ENCODE measurements at regions not wholly inside any gene's neighbourhood (a gene's known extent, or its start where the extent isn't known, plus 50 kb on each side); places are given as distances from the start of the nearest gene placed in this dataset.
"Not testable (repeated sequence)": the region's sequence is repeated elsewhere in the genome, so short reads cannot be mapped to it uniquely, and the experiment has no call there.

DNA sequence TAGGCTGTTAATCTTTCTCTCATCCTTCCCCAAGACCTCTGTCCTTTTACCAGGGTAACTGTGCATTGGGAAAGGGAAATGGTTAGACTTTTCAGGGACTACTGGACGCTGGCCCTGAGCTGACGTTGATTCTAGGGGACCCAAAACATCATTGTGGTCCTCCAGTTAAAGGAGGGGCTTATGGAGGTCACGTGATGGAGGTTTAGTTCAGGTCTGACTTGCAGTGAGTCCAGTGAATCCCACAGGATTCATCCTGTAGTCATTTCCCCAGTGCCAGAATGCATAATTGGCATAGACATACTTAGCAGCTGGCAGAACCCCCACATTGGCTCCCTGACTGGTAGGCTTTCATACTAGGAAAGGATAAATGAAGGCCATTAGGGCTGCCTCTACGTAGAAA is 246.3 kb downstream of the KCNE4 start:
- TF ChIP-seq, protein P1, sequence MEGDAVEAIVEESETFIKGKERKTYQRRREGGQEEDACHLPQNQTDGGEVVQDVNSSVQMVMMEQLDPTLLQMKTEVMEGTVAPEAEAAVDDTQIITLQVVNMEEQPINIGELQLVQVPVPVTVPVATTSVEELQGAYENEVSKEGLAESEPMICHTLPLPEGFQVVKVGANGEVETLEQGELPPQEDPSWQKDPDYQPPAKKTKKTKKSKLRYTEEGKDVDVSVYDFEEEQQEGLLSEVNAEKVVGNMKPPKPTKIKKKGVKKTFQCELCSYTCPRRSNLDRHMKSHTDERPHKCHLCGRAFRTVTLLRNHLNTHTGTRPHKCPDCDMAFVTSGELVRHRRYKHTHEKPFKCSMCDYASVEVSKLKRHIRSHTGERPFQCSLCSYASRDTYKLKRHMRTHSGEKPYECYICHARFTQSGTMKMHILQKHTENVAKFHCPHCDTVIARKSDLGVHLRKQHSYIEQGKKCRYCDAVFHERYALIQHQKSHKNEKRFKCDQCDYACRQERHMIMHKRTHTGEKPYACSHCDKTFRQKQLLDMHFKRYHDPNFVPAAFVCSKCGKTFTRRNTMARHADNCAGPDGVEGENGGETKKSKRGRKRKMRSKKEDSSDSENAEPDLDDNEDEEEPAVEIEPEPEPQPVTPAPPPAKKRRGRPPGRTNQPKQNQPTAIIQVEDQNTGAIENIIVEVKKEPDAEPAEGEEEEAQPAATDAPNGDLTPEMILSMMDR (IDR thresholded peaks at IDR 0.05), result not testable (repeated sequence)
- TF ChIP-seq EP300 (IDR thresholded peaks at IDR 0.05); POLR2A (IDR thresholded peaks at IDR 0.05; ENCODE audit: low read depth); POLR2AphosphoS5 (IDR thresholded peaks at IDR 0.05): not testable (repeated sequence)
